Ovary (tissue), 3 donors: ENCODE measurements at regions not wholly inside any gene's neighbourhood (a gene's known extent, or its start where the extent isn't known, plus 50 kb on each side); places are given as distances from the start of the nearest gene placed in this dataset.

Source experiments
- CTCF ChIP-seq, 3 donors: fragments of 450-650 bp in 2 of 3; fragments of 200-600 bp in 1 of 3; IDR thresholded peaks; one replicate each; pipeline versions ENCODE4 v1.5.1 to v1.8.0; 2016 to 2022; ENCODE audit warnings: antibody characterized with exemption in 3 of 3, mild to moderate bottlenecking in 1 of 3
- EP300 ChIP-seq: sonication (generic); formaldehyde crosslinking; IDR thresholded peaks from one replicate; pipeline ENCODE4 v1.6.1; 2017; ENCODE audit warnings: antibody characterized with exemption
- donor health status: DM: no; HTN: no; CAD: no.

GRCh38 chr5:111902436-111902835, 145.4 kb upstream of the NREP start:
- TF ChIP-seq CTCF (IDR thresholded peaks at IDR 0.05) (no peak), EP300 (no peak)
